ENCODE measurements at regions not wholly inside any gene's neighbourhood (a gene's known extent, or its start where the extent isn't known, plus 50 kb on each side); places are given as distances from the start of the nearest gene placed in this dataset.

DNA sequence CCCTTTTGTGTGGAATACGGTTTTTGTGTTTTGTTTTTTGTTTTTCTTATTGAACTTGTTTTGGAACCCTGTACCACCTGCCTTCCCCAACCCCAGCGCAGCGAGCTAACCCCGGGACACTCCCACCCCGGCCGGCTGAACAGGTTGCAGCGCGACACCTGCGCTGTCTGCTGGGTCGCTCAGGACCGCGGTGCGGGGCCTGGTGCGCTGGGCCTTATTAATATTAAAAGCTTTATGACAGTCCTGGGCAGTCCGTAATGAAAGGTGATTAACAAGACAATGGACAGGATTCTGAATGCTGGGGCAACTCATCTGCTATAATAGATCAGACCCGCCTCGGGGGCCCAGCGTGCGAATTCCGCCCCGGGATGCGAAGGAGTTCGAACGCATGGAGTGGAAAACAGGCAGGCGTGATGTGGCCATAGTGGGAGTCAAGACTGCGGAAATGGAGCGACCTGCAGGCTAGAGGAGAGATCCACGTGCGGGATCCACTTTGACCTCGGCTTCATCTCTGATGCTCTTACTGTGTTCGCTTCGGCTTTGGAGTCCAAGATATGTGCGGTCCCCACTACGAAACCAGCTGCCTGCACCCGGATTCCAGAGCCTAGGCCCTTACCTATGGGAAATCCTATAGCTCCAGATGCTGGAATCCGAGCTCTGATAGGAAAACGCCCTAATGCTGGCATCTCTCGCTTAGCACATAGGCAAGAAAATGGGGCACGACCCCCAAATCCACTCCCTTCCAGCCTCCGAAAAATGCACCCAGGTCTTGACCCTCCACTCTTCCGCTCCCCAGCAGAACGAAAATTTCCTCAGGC, 69.0 kb upstream of the TMEM33 start:
- H2AFZ ChIP-seq (ENCODE audit: control insufficient read depth, low read length) = no peak overlapping the region
- H3K27me3 ChIP-seq (ENCODE audit: control insufficient read depth, extremely low read depth, insufficient read depth, low read length) = peaks cover 49% of the 10 kb centered on the region
- H3K9me3 ChIP-seq (ENCODE audit: control insufficient read depth, low read depth, low read length) = no peaks in the 10 kb centered on the region
- no peak for DNase-seq (ENCODE audit: low read depth, low spot score)
- no peak for FAIRE-seq
- H3K79me2 ChIP-seq (ENCODE audit: control insufficient read depth, insufficient read depth, low read length) = no peaks in the 10 kb centered on the region
- no peak overlapping the region for H3K4me3 ChIP-seq (ENCODE audit: control insufficient read depth in 2 of 3, extremely low read depth in 1 of 3, insufficient read depth in 2 of 3, low read depth in 1 of 3, low read length in 3 of 3)
- no peak overlapping the region for H3K27ac ChIP-seq (ENCODE audit: control insufficient read depth, insufficient read depth, low read length)
- dilution Hi-C loops (cut with MboI; ENCODE audit: extremely low pct_ligation_motif_present, low sequenced_read_pairs) = no loop called here
- H3K9me1 ChIP-seq (ENCODE audit: control insufficient read depth, extremely low read depth, insufficient read depth, low read length) = no peaks in the 10 kb centered on the region
- no peaks in the 10 kb centered on the region for H4K20me1 ChIP-seq (ENCODE audit: control insufficient read depth, extremely low read depth, insufficient read depth, low read length)
- peak; percentile 64 for TF ChIP-seq EZH2 (IDR thresholded peaks at IDR 0.05; ENCODE audit: low read length)
- TF ChIP-seq, protein P1, sequence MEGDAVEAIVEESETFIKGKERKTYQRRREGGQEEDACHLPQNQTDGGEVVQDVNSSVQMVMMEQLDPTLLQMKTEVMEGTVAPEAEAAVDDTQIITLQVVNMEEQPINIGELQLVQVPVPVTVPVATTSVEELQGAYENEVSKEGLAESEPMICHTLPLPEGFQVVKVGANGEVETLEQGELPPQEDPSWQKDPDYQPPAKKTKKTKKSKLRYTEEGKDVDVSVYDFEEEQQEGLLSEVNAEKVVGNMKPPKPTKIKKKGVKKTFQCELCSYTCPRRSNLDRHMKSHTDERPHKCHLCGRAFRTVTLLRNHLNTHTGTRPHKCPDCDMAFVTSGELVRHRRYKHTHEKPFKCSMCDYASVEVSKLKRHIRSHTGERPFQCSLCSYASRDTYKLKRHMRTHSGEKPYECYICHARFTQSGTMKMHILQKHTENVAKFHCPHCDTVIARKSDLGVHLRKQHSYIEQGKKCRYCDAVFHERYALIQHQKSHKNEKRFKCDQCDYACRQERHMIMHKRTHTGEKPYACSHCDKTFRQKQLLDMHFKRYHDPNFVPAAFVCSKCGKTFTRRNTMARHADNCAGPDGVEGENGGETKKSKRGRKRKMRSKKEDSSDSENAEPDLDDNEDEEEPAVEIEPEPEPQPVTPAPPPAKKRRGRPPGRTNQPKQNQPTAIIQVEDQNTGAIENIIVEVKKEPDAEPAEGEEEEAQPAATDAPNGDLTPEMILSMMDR (optimal IDR thresholded peaks at IDR 0.05 in 1 of 3, IDR thresholded peaks at IDR 0.05 in 1 of 3, conservative IDR thresholded peaks at IDR 0.05 in 1 of 3; ENCODE audit: extremely low read depth in 1 of 3, insufficient read depth in 2 of 3, low read length in 3 of 3) = no peak
- H3K9ac ChIP-seq (ENCODE audit: control insufficient read depth, extremely low read depth, insufficient read depth, low read length) = no peak overlapping the region
- H3K4me2 ChIP-seq (ENCODE audit: control insufficient read depth, extremely low read depth, insufficient read depth, low read depth, low read length) = no peak overlapping the region
- no peaks in the 10 kb centered on the region for H3K4me1 ChIP-seq (ENCODE audit: control insufficient read depth, extremely low read depth, insufficient read depth, low read length)
- H3K36me3 ChIP-seq (ENCODE audit: control insufficient read depth in 2 of 2, extremely low read depth in 1 of 2, insufficient read depth in 2 of 2, low read length in 2 of 2) = no peaks in the 10 kb centered on the region

DNA sequence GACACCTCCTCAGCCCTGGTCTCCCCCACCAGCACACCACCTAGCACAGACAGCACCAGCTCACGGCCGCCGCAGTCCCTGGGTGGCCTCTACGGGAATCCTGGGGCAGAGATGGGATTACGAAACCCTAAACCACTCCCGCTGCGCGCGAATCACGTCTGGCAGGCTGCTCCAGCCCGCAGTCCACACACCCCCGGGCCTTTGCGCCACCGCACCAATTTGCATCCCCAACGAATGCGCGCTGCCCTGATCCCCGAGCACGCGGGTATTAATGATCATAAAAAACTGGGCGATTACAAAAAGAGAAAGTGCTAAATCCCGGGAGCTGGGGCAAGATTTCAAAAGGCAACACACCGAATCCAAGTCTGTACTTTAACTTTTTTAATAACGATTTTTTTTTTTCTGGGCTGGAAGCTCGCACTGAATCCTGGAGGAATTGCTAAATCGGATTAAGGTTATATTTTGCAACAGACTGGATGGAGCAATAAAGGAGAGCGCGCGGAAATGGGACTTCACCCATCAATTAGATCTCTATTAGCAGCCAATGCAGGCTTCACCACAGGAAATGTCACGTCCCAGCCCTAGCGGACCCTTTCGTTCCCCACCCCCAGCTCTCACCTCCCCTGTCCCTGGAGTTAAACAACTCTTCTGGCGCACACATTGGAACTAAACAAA, 69.8 kb upstream of the TMEM33 start:
- dilution Hi-C loops (cut with MboI; ENCODE audit: extremely low pct_ligation_motif_present, low sequenced_read_pairs) = no loop called here
- TF ChIP-seq EZH2 (IDR thresholded peaks at IDR 0.05; ENCODE audit: low read length) = no peak
- TF ChIP-seq, protein P1 (optimal IDR thresholded peaks at IDR 0.05 in 1 of 3, IDR thresholded peaks at IDR 0.05 in 1 of 3, conservative IDR thresholded peaks at IDR 0.05 in 1 of 3; ENCODE audit: extremely low read depth in 1 of 3, insufficient read depth in 2 of 3, low read length in 3 of 3) = no peak
- Histone ChIP-seq H4K20me1 (ENCODE audit: control insufficient read depth, extremely low read depth, insufficient read depth, low read length) (no peaks in the 10 kb centered on the region), H3K36me3 (ENCODE audit: control insufficient read depth in 2 of 2, extremely low read depth in 1 of 2, insufficient read depth in 2 of 2, low read length in 2 of 2) (no peaks in the 10 kb centered on the region), H3K27me3 (ENCODE audit: control insufficient read depth, extremely low read depth, insufficient read depth, low read length) (peaks cover 46% of the 10 kb centered on the region), H3K27ac (ENCODE audit: control insufficient read depth, insufficient read depth, low read length) (no peak overlapping the region), H2AFZ (ENCODE audit: control insufficient read depth, low read length) (no peak overlapping the region), H3K79me2 (ENCODE audit: control insufficient read depth, insufficient read depth, low read length) (no peaks in the 10 kb centered on the region), H3K4me2 (ENCODE audit: control insufficient read depth, extremely low read depth, insufficient read depth, low read depth, low read length) (no peak overlapping the region), H3K9me3 (ENCODE audit: control insufficient read depth, low read depth, low read length) (no peaks in the 10 kb centered on the region), H3K4me1 (ENCODE audit: control insufficient read depth, extremely low read depth, insufficient read depth, low read length) (no peaks in the 10 kb centered on the region), H3K4me3 (ENCODE audit: control insufficient read depth in 2 of 3, extremely low read depth in 1 of 3, insufficient read depth in 2 of 3, low read depth in 1 of 3, low read length in 3 of 3) (no peak overlapping the region), H3K9me1 (ENCODE audit: control insufficient read depth, extremely low read depth, insufficient read depth, low read length) (no peaks in the 10 kb centered on the region), H3K9ac (ENCODE audit: control insufficient read depth, extremely low read depth, insufficient read depth, low read length) (no peak overlapping the region)
- DNase-seq (ENCODE audit: low read depth, low spot score) = no peak
- FAIRE-seq = no peak
